Erythroblast (primary cell): ENCODE measurements at regions not wholly inside any gene's neighbourhood (a gene's known extent, or its start where the extent isn't known, plus 50 kb on each side); places are given as distances from the start of the nearest gene placed in this dataset.

Experiments
- GATA1 ChIP-seq: IDR thresholded peaks from 2 replicates; pipeline ENCODE4 v1.6.1; 2011; ENCODE audit warnings: low read depth, mild to moderate bottlenecking, control low read depth, low read length, moderate library complexity
- POLR2A ChIP-seq: IDR thresholded peaks from 2 replicates; pipeline ENCODE4 v1.6.1; 2011; ENCODE audit warnings: mild to moderate bottlenecking, low read length

GRCh38 chr14:43043850-43044249 lies 1437.2 kb downstream of the LRFN5 start:
- no peak for TF ChIP-seq POLR2A
- TF ChIP-seq GATA1: no peak
